ENCODE measurements at regions not wholly inside any gene's neighbourhood (a gene's known extent, or its start where the extent isn't known, plus 50 kb on each side); places are given as distances from the start of the nearest gene placed in this dataset.
A peak's percentile ranks its signal among the peaks of the same experiment; 100 is the strongest.

- Histone ChIP-seq H3K27me3 (replicated peaks in 1 of 7) (no peaks in the 10 kb centered on the region), H3K4me3 (no peak overlapping the region), H3K36me3 (no peaks in the 10 kb centered on the region), H3K4me1 (no peaks in the 10 kb centered on the region), H3K9me3 (peaks cover 0 to 3% (median 0%) of the 10 kb centered on the region in 8 donors), H3K27ac (no peak overlapping the region)
- 81 to 88% (median 83%) methylated on average over 3 of the region's 3 CpGs for WGBS, 5 donors
- no peak for DNase-seq
- intact Hi-C loops (cut with DNase I; ENCODE audit: low total_unique reads): no loop called here
- TF ChIP-seq POLR2A (IDR thresholded peaks at IDR 0.05) (no peak), POLR2AphosphoS5 (IDR thresholded peaks at IDR 0.05) (no peak)
- TF ChIP-seq, protein P1, sequence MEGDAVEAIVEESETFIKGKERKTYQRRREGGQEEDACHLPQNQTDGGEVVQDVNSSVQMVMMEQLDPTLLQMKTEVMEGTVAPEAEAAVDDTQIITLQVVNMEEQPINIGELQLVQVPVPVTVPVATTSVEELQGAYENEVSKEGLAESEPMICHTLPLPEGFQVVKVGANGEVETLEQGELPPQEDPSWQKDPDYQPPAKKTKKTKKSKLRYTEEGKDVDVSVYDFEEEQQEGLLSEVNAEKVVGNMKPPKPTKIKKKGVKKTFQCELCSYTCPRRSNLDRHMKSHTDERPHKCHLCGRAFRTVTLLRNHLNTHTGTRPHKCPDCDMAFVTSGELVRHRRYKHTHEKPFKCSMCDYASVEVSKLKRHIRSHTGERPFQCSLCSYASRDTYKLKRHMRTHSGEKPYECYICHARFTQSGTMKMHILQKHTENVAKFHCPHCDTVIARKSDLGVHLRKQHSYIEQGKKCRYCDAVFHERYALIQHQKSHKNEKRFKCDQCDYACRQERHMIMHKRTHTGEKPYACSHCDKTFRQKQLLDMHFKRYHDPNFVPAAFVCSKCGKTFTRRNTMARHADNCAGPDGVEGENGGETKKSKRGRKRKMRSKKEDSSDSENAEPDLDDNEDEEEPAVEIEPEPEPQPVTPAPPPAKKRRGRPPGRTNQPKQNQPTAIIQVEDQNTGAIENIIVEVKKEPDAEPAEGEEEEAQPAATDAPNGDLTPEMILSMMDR (IDR thresholded peaks at IDR 0.05 in 8 of 11, conservative IDR thresholded peaks at IDR 0.05 in 3 of 11): no peak
Measured at GRCh38 chr2:160683206-160683605, 189.6 kb upstream of the RBMS1 start.

GRCh38 chr2:160687629-160688028 lies 194.0 kb upstream of the RBMS1 start:
- no peaks in the 10 kb centered on the region for H3K4me1 ChIP-seq
- no peaks in the 10 kb centered on the region for H3K9me3 ChIP-seq
- DNase-seq: no peak
- H3K36me3 ChIP-seq: no peaks in the 10 kb centered on the region
- WGBS, 5 donors: 79 to 86% (median 81%) methylated on average over 7 of the region's 7 CpGs
- no peak overlapping the region for H3K27ac ChIP-seq
- intact Hi-C loops (cut with DNase I; ENCODE audit: low total_unique reads): no loop called here
- no peaks in the 10 kb centered on the region for H3K27me3 ChIP-seq (replicated peaks in 1 of 7)
- TF ChIP-seq, protein P1 (IDR thresholded peaks at IDR 0.05 in 8 of 11, conservative IDR thresholded peaks at IDR 0.05 in 3 of 11): no peak
- TF ChIP-seq POLR2A (IDR thresholded peaks at IDR 0.05) (no peak), POLR2AphosphoS5 (IDR thresholded peaks at IDR 0.05) (no peak)
- H3K4me3 ChIP-seq: no peak overlapping the region

DNA sequence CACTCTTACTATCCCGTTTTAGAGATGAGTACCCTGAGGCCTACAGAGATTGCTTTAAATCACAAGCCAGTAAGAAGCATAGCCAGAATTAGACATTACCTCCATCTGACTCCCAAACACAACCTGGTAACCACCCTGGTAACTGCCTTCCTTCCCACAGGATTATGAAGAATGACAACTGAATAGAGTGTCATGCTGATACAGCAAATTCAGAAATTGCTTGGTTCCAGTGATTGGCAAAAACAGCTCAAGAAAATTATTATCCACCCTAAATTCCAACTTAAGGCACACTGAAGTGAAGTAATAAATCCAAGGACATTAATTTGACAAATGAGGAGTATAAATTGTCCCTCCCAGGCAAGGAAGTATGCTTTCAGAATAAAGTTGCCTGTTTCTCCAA lies 195.8 kb upstream of the RBMS1 start:
- 83 to 100% (median 97%) methylated on average over 1 of the region's 1 CpG for WGBS, 5 donors
- no peaks in the 10 kb centered on the region for H3K9me3 ChIP-seq
- intact Hi-C loops (cut with DNase I; ENCODE audit: low total_unique reads): no loop called here
- H3K27me3 ChIP-seq (replicated peaks in 1 of 7): no peaks in the 10 kb centered on the region
- no peak for DNase-seq
- H3K4me1 ChIP-seq: no peaks in the 10 kb centered on the region
- TF ChIP-seq, protein P1 (IDR thresholded peaks at IDR 0.05 in 8 of 11, conservative IDR thresholded peaks at IDR 0.05 in 3 of 11): no peak
- TF ChIP-seq POLR2AphosphoS5 (IDR thresholded peaks at IDR 0.05): no peak
- no peak for TF ChIP-seq POLR2A (IDR thresholded peaks at IDR 0.05)
- H3K4me3 ChIP-seq: no peak overlapping the region
- H3K36me3 ChIP-seq: no peaks in the 10 kb centered on the region
- H3K27ac ChIP-seq: no peak overlapping the region

- DNase-seq: no peak
- TF ChIP-seq POLR2A (IDR thresholded peaks at IDR 0.05) (no peak), POLR2AphosphoS5 (IDR thresholded peaks at IDR 0.05) (no peak)
- TF ChIP-seq, protein P1 (IDR thresholded peaks at IDR 0.05 in 8 of 11, conservative IDR thresholded peaks at IDR 0.05 in 3 of 11): no peak
- H3K4me1 ChIP-seq: no peaks in the 10 kb centered on the region
- no peaks in the 10 kb centered on the region for H3K27me3 ChIP-seq (replicated peaks in 1 of 7)
- H3K4me3 ChIP-seq: no peak overlapping the region
- intact Hi-C loops (cut with DNase I; ENCODE audit: low total_unique reads): no loop called here
- H3K36me3 ChIP-seq: no peaks in the 10 kb centered on the region
- H3K27ac ChIP-seq: peak overlapping the region in 1 of 8 donors; percentile 6
- no peaks in the 10 kb centered on the region for H3K9me3 ChIP-seq
- 88 to 95% (median 92%) methylated on average over 2 of the region's 2 CpGs for WGBS, 5 donors
Measured at GRCh38 chr2:160694221-160694620, 200.6 kb upstream of the RBMS1 start.
